ENCODE measurements at regions not wholly inside any gene's neighbourhood (a gene's known extent, or its start where the extent isn't known, plus 50 kb on each side); places are given as distances from the start of the nearest gene placed in this dataset.

DNA sequence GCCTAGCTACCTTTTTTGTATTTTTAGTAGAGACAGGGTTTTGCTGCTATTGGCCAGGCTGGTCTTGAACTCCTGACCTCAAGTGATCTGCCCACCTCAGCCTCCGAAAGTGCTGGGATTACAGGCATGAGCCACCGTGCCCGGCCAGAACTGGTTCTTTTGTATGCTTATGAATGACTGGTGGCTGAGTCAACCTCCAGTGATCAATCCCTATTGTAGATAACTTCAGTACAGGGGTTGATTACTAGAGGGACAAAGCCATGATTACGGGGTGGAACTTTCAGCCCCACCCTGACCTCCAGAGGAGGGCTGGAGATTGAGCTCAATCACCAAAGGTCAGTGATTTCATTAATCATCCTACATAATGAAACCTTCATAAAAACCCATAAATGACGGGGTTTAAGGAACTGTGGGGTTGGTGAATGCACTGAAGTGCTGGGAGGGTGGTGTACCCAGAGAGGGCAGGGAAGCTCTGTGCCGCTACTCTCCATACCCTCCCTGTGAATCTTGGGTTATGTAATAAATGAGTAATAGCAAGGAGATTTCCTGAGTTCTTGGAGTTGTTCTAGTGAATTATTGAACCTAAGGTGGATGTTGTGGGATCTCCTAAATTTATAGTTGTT, 281.8 kb upstream of the CXCR4 start:
- DNase-seq = no peak

DNA sequence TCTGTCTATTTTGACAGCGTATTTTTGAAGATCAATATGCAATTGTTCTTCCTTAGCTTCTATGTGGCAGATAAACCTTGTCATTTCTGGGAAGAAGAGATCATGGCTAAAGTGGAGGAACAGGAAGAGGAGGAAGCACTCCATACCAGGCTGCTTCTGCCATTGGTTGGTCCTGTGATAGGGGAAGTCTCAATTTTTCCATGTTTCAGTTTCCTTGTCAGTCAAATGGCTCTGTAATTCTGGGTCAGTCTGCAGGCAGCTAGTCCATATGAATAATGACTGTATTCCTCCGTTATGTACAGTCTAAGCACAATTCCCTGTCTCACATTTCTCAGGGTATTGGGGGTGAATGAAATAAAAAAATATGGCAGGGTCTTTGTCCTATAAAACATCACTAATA, 277.6 kb upstream of the CXCR4 start:
- DNase-seq = peak; percentile 29 to 49 (median 31)

GRCh38 chr2:136394136-136395060, 276.4 kb upstream of the CXCR4 start:
- no peak for DNase-seq

GRCh38 chr2:136393514-136393913, 275.6 kb upstream of the CXCR4 start:
- peak; percentile 27 to 61 (median 46) for DNase-seq

DNA sequence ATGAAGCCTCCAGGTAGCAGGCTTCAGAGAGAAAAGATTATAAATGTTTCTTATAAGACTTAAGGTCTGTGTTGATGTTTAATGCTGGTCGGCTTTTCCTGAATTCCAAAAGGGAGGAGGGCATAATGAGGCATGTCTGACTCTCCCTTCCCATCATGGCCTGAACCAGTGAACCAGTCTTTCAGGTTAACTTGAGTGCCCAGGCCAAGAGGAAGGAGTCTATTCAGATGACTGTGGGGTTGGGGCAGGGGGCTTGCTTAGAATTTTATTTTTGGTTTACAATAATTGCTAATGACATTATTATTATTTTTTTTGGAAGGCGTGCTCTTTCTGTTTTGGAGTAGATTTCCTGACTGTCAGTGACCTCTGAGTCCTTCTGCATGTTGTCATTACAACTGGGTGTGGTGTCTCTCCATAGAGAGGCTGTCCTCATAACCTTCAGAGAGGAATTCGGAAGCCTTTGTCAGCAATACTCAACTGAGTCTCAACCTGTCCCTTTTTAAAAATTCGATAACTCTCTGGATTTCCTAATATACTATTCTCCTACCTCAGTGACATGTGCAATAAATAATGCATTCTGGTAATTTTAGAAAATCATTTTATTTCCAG, 275.1 kb upstream of the CXCR4 start:
- DNase-seq = no peak

GRCh38 chr2:136389809-136390208, 271.9 kb upstream of the CXCR4 start:
- no peak for DNase-seq

GRCh38 chr2:136386046-136386445, 268.1 kb upstream of the CXCR4 start:
- no peak for DNase-seq

GRCh38 chr2:136384531-136385303, 266.8 kb upstream of the CXCR4 start:
- DNase-seq = peak; percentile 64 to 70 (median 65)

- no peak for DNase-seq
Measured at GRCh38 chr2:136383167-136383566, 265.2 kb upstream of the CXCR4 start.

GRCh38 chr2:136381722-136382633, 264.0 kb upstream of the CXCR4 start:
- DNase-seq = peak; percentile 17 to 39 (median 30)

DNA sequence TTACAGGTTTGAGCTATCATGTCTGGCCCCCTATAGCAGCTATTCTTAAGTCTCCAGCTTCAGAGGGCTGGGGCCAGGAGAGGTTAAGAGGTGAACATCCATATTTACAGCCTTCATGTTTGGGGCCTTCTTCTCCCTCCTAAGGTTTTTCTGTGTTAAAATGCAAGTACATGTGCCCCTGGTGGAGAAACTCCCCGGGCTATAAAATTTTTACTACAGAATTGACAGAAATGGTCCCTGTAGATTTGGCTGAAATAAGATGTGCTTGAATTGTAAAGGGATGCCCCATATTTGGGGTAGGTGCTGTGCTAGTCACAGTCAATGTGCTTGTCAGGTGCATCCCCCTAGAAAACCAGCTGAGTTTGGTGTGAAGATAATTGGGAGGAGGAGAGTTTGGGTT, 263.3 kb upstream of the CXCR4 start:
- DNase-seq = no peak

DNA sequence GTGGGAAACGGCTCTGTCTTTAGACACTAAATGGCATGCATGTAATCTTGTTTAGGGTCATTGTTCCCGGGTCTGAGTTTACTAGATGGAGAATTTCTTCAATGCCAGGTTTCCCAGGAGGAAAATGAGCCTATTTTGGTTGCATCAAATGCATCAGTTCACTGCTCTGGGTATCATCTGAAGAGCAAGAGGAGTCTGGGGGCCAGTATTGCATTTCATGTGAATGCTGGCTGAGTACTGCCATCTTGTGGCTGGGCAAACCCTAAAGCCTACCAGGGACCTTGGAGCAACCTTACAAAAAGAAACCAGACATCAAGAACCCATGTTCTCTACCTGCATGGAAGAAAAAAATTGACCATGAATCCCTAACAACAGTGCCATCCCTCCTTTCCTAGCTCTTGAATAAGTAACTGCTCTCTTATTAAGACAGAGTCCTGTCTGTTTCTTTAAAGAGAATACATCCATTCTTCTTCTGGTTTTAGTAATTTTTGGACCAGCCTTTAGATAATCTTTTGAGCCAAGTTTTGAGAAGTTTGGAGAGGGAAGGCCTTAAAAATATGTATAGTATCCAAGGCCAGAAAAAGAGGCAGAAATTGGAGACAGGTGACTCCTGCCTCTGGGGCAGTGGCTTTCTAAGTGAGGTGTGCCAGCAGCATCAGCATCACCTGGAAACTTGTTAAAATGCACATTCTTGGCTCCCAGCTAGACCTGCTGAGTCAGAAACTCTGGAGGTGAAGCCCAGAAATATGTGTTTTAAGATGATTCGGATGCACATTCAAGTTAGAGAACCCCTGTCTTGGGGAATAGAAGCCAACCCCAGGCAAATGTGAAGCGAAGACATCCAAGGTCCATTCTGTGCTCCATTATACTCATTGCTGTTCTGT, 261.0 kb upstream of the CXCR4 start:
- DNase-seq = peak; percentile 75 to 80 (median 77)

DNA sequence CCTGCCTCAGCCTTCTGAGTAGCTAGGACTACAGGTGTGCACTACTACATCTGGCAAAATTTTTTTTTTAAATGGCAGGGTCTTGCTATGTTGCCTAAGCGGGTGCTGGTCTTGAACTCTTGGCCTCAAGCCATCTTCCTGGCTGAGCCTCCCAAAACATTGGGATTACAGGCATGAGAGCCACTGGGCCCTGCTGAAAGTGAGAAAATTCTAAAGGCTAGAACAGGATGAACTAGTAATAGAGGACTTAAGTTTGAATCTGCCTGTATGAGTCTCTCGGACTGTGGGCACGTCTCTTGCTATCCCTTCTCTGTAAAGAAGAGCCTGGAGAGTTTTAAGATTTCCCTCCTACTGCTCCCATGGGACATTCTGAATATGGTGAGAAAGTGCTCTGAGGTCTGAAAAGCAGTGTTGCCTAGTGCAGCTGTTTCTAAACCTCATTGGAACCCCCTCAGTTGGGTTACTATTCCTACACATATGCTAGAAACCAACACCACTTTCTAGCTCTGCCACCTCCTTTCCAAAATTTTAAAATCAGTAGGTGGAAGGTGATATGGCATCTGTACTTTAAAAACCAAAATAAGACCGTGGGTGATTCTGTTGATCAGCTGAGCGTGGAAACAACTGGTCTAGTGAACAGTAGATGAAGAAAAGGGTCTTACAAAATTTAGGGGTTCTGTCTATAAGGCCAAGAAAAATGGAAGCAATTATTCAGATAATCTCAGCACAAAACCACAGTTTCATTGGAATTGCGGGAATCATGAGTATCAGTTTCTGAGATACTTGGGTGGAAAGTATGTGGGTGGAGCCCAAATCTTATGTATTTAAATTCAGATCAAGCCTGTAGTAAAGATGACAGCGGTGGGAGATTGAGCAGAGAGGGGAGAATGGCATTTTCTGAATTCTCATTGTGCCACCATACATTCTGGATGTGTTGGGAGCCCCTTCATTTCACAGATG, 259.8 kb upstream of the CXCR4 start:
- no peak for DNase-seq

DNA sequence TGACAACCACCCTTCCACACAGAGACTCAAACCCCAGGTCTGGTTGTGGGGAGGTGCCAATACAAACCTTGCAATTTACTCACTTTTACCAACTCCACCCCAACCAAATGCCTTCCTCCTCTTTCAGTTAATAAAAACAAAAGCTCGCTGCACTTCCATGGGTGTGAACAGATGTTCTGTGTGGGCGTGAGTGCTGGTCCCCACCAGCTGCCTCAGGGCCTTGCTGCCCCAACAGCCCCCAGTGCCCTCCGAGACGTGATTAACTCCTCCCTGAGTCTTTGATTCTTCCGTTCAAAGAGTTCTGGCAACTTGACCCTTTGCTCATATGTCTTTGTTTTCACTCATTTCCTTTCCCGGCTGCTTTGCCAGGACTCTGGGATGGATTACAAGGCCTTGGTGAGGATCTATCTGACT, 258.9 kb upstream of the CXCR4 start:
- DNase-seq = no peak

DNA sequence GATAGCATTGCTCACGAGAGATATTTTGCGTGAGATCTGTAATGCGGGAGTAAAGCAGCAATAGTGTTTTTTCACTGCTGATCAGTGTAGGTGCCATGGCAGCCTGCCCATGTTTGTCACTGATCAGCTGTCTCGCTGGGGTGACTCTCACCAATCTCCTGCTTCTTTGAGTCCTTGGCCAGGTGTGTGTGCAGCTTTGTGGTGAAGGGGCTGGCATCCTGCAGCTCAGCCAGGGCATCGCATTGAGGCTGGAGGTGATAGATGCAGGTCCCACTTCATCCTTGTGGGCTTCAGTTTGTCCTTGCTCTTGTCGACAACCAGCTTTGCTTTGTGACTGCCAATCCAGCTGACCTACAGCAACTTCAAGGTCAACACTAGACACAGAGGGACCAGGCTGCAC, 258.3 kb upstream of the CXCR4 start:
- no peak for DNase-seq

DNA sequence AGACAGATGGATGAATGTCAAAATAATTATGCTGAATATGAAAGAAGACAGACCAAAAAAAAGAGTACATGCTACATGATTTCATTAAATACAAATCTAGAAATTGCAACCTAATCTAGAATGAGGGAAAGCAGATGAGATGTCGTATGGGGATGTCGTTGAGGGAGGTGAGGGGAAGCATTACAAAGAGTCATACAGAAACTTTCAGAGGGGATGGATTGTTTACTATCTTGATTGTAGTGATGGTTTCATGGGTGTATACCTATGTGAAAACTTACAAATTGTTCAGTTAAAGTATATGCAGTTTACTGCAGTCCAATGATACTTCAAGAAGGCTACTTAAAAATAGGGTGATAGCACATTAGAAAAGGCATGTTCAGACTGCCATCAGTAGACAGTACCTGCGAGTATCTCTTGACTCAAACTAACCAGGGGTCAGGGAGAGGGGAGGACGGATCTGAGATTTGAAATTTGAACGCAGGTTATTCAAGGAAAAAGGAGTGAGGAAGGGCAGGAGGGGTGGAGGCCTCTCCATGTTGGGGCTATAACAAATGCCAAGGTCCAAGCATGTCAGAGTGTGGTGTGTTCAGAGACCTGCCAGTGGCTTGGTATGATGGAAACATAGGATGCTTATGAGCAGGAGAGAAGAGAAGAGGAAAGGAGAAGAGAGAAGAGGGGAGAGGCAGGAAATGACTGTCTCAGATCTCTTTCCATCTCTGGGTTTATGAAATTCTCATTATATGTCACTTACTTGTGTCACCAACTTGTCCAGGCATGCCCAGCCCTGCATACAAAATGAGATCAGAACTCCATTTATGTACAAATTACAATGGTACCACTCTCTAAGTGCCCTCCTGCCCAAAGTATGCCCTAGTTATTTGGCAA, 257.3 kb upstream of the CXCR4 start:
- DNase-seq = no peak

DNA sequence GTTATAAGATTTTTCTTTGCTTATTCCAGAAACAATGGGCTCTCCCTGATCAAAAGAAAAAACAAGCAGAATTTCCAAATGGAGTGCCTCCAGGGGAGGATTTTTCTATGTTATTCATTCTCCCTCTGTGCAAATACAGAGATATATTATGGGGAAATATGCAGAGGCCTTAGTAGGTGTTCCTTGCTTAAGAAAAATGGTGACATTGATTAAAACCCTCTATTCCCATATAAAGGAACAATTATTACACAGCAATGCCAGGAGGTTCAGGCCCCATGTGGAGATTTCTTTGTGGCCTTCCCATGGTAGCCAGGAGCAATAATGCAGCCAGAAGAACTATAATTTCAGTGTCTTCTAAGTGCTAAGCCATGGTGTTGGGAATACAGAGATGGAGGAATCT, 255.9 kb upstream of the CXCR4 start:
- no peak for DNase-seq

- no peak for DNase-seq
Measured at GRCh38 chr2:136373029-136373428, 255.1 kb upstream of the CXCR4 start.

DNA sequence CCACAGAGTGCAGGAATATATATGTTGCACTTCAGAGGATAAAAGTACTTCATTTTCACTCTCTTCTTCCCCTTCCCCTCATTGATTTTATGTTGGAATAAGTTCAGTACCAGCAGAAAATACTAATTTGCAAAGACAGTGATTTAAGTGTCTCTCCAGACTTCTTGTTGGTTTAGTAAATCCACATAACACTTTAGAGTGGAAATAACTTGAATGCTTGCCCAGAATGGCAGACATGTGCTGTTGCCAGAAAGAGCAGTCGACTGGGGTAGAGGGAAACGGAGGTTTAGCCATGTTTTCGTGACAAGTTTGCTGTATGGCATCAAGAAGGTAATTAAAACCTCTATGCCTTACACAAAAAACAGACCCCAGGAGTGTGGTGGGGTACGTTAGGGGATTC, 246.0 kb upstream of the CXCR4 start:
- no peak for DNase-seq
